ENCODE measurements at regions not wholly inside any gene's neighbourhood (a gene's known extent, or its start where the extent isn't known, plus 50 kb on each side); places are given as distances from the start of the nearest gene placed in this dataset.

GRCh38 chr2:221844212-221845020 lies 272.3 kb upstream of the EPHA4 start:
- dilution Hi-C loops (cut with HindIII; ENCODE audit: low sequenced_read_pairs, unreplicated experiment), result no loop called here
- no peak overlapping the region for H3K4ac ChIP-seq (ENCODE audit: low read depth, low read length)
- no peak overlapping the region for H3K27ac ChIP-seq (ENCODE audit: insufficient read depth, low read length)
- no peak overlapping the region for H3K9ac ChIP-seq (ENCODE audit: low read depth, low read length)
- no peaks in the 10 kb centered on the region for H4K20me1 ChIP-seq (ENCODE audit: insufficient read depth, low read length)
- H4K91ac ChIP-seq (ENCODE audit: insufficient read depth, low read depth, low read length), result no peak overlapping the region
- BruUV-seq (replicated peaks), result no TSS peak
- H3K18ac ChIP-seq (ENCODE audit: low read depth, low read length), result no peak overlapping the region
- in situ Hi-C loops (cut with MboI; ENCODE audit: low sequenced_read_pairs), result no loop called here
- H2AFZ ChIP-seq (replicated peaks; ENCODE audit: low read length, poor library complexity), result no peak overlapping the region
- no peak overlapping the region for H2BK5ac ChIP-seq (ENCODE audit: low read depth, low read length, poor library complexity, severe bottlenecking)
- TF ChIP-seq, protein P1, sequence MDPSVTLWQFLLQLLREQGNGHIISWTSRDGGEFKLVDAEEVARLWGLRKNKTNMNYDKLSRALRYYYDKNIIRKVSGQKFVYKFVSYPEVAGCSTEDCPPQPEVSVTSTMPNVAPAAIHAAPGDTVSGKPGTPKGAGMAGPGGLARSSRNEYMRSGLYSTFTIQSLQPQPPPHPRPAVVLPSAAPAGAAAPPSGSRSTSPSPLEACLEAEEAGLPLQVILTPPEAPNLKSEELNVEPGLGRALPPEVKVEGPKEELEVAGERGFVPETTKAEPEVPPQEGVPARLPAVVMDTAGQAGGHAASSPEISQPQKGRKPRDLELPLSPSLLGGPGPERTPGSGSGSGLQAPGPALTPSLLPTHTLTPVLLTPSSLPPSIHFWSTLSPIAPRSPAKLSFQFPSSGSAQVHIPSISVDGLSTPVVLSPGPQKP (IDR thresholded peaks at IDR 0.05; ENCODE audit: borderline replicate concordance, low read depth, low read length), result no peak
- TF ChIP-seq, protein P2, sequence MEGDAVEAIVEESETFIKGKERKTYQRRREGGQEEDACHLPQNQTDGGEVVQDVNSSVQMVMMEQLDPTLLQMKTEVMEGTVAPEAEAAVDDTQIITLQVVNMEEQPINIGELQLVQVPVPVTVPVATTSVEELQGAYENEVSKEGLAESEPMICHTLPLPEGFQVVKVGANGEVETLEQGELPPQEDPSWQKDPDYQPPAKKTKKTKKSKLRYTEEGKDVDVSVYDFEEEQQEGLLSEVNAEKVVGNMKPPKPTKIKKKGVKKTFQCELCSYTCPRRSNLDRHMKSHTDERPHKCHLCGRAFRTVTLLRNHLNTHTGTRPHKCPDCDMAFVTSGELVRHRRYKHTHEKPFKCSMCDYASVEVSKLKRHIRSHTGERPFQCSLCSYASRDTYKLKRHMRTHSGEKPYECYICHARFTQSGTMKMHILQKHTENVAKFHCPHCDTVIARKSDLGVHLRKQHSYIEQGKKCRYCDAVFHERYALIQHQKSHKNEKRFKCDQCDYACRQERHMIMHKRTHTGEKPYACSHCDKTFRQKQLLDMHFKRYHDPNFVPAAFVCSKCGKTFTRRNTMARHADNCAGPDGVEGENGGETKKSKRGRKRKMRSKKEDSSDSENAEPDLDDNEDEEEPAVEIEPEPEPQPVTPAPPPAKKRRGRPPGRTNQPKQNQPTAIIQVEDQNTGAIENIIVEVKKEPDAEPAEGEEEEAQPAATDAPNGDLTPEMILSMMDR (conservative IDR thresholded peaks at IDR 0.05; ENCODE audit: low read depth, low read length), result no peak
- no peak for TF ChIP-seq RFX5 (IDR thresholded peaks at IDR 0.05; ENCODE audit: low read depth, low read length)
- TF ChIP-seq MAZ (IDR thresholded peaks at IDR 0.05; ENCODE audit: borderline replicate concordance, low read depth, low read length), result no peak
- no peak for TF ChIP-seq MAFK (IDR thresholded peaks at IDR 0.05; ENCODE audit: low read depth, low read length)
- TF ChIP-seq, protein P3, sequence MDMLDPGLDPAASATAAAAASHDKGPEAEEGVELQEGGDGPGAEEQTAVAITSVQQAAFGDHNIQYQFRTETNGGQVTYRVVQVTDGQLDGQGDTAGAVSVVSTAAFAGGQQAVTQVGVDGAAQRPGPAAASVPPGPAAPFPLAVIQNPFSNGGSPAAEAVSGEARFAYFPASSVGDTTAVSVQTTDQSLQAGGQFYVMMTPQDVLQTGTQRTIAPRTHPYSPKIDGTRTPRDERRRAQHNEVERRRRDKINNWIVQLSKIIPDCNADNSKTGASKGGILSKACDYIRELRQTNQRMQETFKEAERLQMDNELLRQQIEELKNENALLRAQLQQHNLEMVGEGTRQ (IDR thresholded peaks at IDR 0.05; ENCODE audit: low read depth, low read length), result no peak
- TF ChIP-seq POLR2A (IDR thresholded peaks at IDR 0.05; ENCODE audit: low read depth, low read length), result no peak
- no peak for TF ChIP-seq NFE2L2 (IDR thresholded peaks at IDR 0.05; ENCODE audit: low read depth, low read length)
- no peak for TF ChIP-seq SMC3 (IDR thresholded peaks at IDR 0.05; ENCODE audit: low read depth, low read length)
- no peak for TF ChIP-seq FOS (IDR thresholded peaks at IDR 0.05; ENCODE audit: low read depth, low read length)
- no peak for TF ChIP-seq MXI1 (IDR thresholded peaks at IDR 0.05; ENCODE audit: borderline replicate concordance, low read depth, low read length)
- no peak overlapping the region for H4K8ac ChIP-seq (ENCODE audit: low read depth in 2 of 2, low read length in 2 of 2)
- ATAC-seq (ENCODE audit: low read depth) (no peak), DNase-seq (no peak)
- no peak overlapping the region for H2AK9ac ChIP-seq (replicated peaks; ENCODE audit: low read depth, low read length, poor library complexity)
- no peak overlapping the region for H2BK20ac ChIP-seq (ENCODE audit: low read depth, low read length)
- no peaks in the 10 kb centered on the region for H3K9me3 ChIP-seq (ENCODE audit: control insufficient read depth, insufficient read depth, low read length)
- intact Hi-C loops (cut with micrococcal nuclease), result no loop called here
- no CpG with 5 or more reads among the region's 2 CpGs for WGBS, 2 experiments (ENCODE audit: extremely low coverage in 2 of 2, insufficient read length in 1 of 2)
- H3K4me3 ChIP-seq (ENCODE audit: insufficient read depth, low read depth, low read length), result no peak overlapping the region
- no peak overlapping the region for H2AK5ac ChIP-seq (ENCODE audit: low read depth, low read length)
- H3K9me1 ChIP-seq (ENCODE audit: insufficient read depth, low read length), result no peaks in the 10 kb centered on the region
- no peaks in the 10 kb centered on the region for H3K36me3 ChIP-seq (ENCODE audit: control insufficient read depth, insufficient read depth, low read length)
- ChIA-PET CTCF (no interaction called here), POLR2A (ENCODE audit: unreplicated experiment) (no interaction called here)
- H2BK15ac ChIP-seq (ENCODE audit: low read depth, low read length), result no peak overlapping the region
- H3K23ac ChIP-seq (ENCODE audit: low read depth, low read length), result no peak overlapping the region
- H3K4me1 ChIP-seq (ENCODE audit: control insufficient read depth, insufficient read depth, low read length), result no peaks in the 10 kb centered on the region
- H2BK120ac ChIP-seq (ENCODE audit: low read depth, low read length), result no peak overlapping the region
- H3K56ac ChIP-seq (ENCODE audit: extremely low read depth, insufficient read depth, low read length), result no peak overlapping the region
- H4K5ac ChIP-seq (ENCODE audit: low read depth, low read length), result no peak overlapping the region
- no peaks in the 10 kb centered on the region for H3K79me1 ChIP-seq (ENCODE audit: low read depth in 1 of 2, low read length in 2 of 2)
- H3K14ac ChIP-seq (replicated peaks; ENCODE audit: low read depth, low read length), result no peak overlapping the region
- no peaks in the 10 kb centered on the region for H3K27me3 ChIP-seq (ENCODE audit: control insufficient read depth, insufficient read depth, low read length)
- H3K4me2 ChIP-seq (ENCODE audit: low read depth, low read length), result no peak overlapping the region
